Keratinocyte (primary cell): ENCODE measurements at regions not wholly inside any gene's neighbourhood (a gene's known extent, or its start where the extent isn't known, plus 50 kb on each side); places are given as distances from the start of the nearest gene placed in this dataset.

ENCODE experiments used
- DNase-seq: peaks from one replicate; pipeline ENCODE4 v3.0.0-alpha.2; 2011; ENCODE audit warnings: low read depth, missing footprints, low spot score
- FAIRE-seq: peaks from 2 replicates; lab custom pipeline; 2011; peaks lifted over from hg19 to GRCh38; lab: Jason Lieb, UNC
- H2AFZ ChIP-seq: 2 replicates; pipeline ENCODE4 v1.6.0; 2012; ENCODE audit warnings: low read length, control low read depth, inconsistent platforms; ENCODE audit not compliant: control insufficient read depth
- H3K27ac ChIP-seq: 2 replicates; pipeline ENCODE4 v1.5.1; 2011; ENCODE audit warnings: low read length; ENCODE audit not compliant: control insufficient read depth, insufficient read depth
- H3K27me3 ChIP-seq: 3 replicates; pipeline ENCODE4 v1.6.0; 2011; ENCODE audit warnings: low read length; ENCODE audit not compliant: control insufficient read depth, insufficient read depth; ENCODE audit errors: extremely low read depth
- H3K36me3 ChIP-seq, 2 experiments: 2 replicates in 1 of 2; 3 replicates in 1 of 2; pipeline ENCODE4 v1.5.1; 2011; ENCODE audit warnings: low read length in 2 of 2, mild to moderate bottlenecking in 1 of 2; ENCODE audit not compliant: control insufficient read depth in 2 of 2, insufficient read depth in 2 of 2; ENCODE audit errors: extremely low read depth in 1 of 2
- H3K4me1 ChIP-seq: 3 replicates; pipeline ENCODE4 v1.5.1; 2011; ENCODE audit warnings: low read length; ENCODE audit not compliant: control insufficient read depth, insufficient read depth; ENCODE audit errors: extremely low read depth
- H3K4me2 ChIP-seq: 3 replicates; pipeline ENCODE4 v1.6.0; 2011; ENCODE audit warnings: low read depth, low read length; ENCODE audit not compliant: control insufficient read depth, insufficient read depth; ENCODE audit errors: extremely low read depth
- H3K4me3 ChIP-seq, 3 experiments: fragments of 200-600 bp in 1 of 3; sonication (generic) in 1 of 3; 2 replicates in 2 of 3; 3 replicates in 1 of 3; pipeline ENCODE4 v1.5.1; 2011 to 2016; ENCODE audit warnings: low read length in 3 of 3, mild to moderate bottlenecking in 3 of 3, control low read depth in 2 of 3, inconsistent platforms in 1 of 3, low read depth in 1 of 3, mixed read lengths in 1 of 3, mixed run types in 1 of 3, moderate library complexity in 1 of 3; ENCODE audit not compliant: control insufficient read depth in 2 of 3, insufficient read depth in 2 of 3; ENCODE audit errors: extremely low read depth in 1 of 3
- H3K79me2 ChIP-seq: 2 replicates; pipeline ENCODE4 v1.6.0; 2012; ENCODE audit warnings: low read length; ENCODE audit not compliant: control insufficient read depth, insufficient read depth
- H3K9ac ChIP-seq: 3 replicates; pipeline ENCODE4 v1.6.0; 2011; ENCODE audit warnings: low read length; ENCODE audit not compliant: control insufficient read depth, insufficient read depth; ENCODE audit errors: extremely low read depth
- H3K9me1 ChIP-seq: 3 replicates; pipeline ENCODE4 v1.6.0; 2011; ENCODE audit warnings: low read length; ENCODE audit not compliant: control insufficient read depth, insufficient read depth; ENCODE audit errors: extremely low read depth
- H3K9me3 ChIP-seq: 2 replicates; pipeline ENCODE4 v1.5.1; 2012; ENCODE audit warnings: low read depth, low read length; ENCODE audit not compliant: control insufficient read depth
- H4K20me1 ChIP-seq: 3 replicates; pipeline ENCODE4 v1.6.0; 2011; ENCODE audit warnings: low read length; ENCODE audit not compliant: control insufficient read depth, insufficient read depth; ENCODE audit errors: extremely low read depth
- EZH2 ChIP-seq: IDR thresholded peaks from one replicate; pipeline ENCODE4 v1.6.1; 2012; ENCODE audit warnings: inconsistent platforms, mild to moderate bottlenecking, low read length, moderate library complexity
- dilution Hi-C: fragments of 300-500 bp; cut with MboI; formaldehyde crosslinking; loops from one replicate; pipeline ENCODE4 v1.7.0; 2020; ENCODE audit warnings: low sequenced_read_pairs; ENCODE audit not compliant: extremely low pct_ligation_motif_present
- TF ChIP-seq, protein P1 (sequence below), 3 experiments: IDR thresholded peaks in 1 of 3; conservative IDR thresholded peaks in 1 of 3; optimal IDR thresholded peaks in 1 of 3; 2 replicates in 2 of 3; 3 replicates in 1 of 3; pipeline versions ENCODE3 to v1.5.1; 2011; ENCODE audit warnings: low read length in 3 of 3, mild to moderate bottlenecking in 3 of 3, moderate library complexity in 2 of 3, control low read depth in 1 of 3, inconsistent platforms in 1 of 3; ENCODE audit not compliant: insufficient read depth in 2 of 3; ENCODE audit errors: extremely low read depth in 1 of 3

DNA sequence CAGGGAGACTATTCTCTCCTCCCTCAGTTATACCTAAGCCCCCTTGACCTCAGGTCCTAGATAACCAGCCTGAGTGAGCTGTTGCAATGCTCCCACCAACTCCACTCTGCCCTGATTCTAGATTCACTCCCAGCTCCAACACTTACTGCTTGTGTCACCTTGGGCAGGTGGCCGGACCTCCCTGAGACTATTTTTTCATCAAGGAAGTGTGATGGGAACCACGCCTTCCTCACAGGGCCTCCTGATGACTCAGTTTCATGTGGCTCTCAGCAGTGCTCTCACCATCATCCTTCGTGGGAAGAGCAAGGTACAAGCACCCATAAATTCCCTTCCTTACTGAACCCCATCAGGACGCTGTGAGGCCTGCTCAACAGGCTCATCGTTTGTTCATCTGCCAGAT lies 925.8 kb upstream of the ZNF722 start:
- DNase-seq (no peak), FAIRE-seq (no peak)
- no peaks in the 10 kb centered on the region for H3K27me3 ChIP-seq
- no peak overlapping the region for H2AFZ ChIP-seq
- no peak overlapping the region for H3K4me2 ChIP-seq
- TF ChIP-seq, protein P1, sequence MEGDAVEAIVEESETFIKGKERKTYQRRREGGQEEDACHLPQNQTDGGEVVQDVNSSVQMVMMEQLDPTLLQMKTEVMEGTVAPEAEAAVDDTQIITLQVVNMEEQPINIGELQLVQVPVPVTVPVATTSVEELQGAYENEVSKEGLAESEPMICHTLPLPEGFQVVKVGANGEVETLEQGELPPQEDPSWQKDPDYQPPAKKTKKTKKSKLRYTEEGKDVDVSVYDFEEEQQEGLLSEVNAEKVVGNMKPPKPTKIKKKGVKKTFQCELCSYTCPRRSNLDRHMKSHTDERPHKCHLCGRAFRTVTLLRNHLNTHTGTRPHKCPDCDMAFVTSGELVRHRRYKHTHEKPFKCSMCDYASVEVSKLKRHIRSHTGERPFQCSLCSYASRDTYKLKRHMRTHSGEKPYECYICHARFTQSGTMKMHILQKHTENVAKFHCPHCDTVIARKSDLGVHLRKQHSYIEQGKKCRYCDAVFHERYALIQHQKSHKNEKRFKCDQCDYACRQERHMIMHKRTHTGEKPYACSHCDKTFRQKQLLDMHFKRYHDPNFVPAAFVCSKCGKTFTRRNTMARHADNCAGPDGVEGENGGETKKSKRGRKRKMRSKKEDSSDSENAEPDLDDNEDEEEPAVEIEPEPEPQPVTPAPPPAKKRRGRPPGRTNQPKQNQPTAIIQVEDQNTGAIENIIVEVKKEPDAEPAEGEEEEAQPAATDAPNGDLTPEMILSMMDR (optimal IDR thresholded peaks at IDR 0.05 in 1 of 3, IDR thresholded peaks at IDR 0.05 in 1 of 3, conservative IDR thresholded peaks at IDR 0.05 in 1 of 3; ENCODE audit: extremely low read depth in 1 of 3, insufficient read depth in 2 of 3, low read length in 3 of 3), result no peak
- TF ChIP-seq EZH2, result no peak
- H3K9me3 ChIP-seq, result peaks cover 7% of the 10 kb centered on the region
- no peak overlapping the region for H3K4me3 ChIP-seq
- dilution Hi-C loops, result no loop called here
- no peaks in the 10 kb centered on the region for H4K20me1 ChIP-seq
- no peaks in the 10 kb centered on the region for H3K4me1 ChIP-seq
- H3K27ac ChIP-seq, result no peak overlapping the region
- H3K79me2 ChIP-seq, result no peaks in the 10 kb centered on the region
- H3K9me1 ChIP-seq, result no peaks in the 10 kb centered on the region
- no peak overlapping the region for H3K9ac ChIP-seq
- H3K36me3 ChIP-seq, result no peaks in the 10 kb centered on the region

DNA sequence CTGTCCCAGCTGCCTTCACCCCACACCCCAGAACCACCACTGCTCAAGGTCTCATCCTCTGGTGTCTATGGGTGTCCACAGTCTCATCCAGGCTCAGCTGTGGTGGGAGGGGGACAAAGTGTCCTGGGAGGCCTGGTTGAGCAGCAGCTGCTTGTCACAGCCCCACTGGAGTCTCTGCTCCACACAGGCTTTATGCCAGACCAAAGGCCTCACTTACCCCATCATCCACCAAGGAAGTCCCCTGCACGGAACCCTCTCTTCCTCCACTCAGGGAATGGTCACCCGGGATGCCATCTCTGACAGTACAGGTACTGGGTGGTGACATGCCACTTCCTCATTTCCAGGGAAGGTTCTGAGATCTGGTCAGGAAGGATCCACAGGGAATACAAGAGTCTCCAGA lies 925.4 kb upstream of the ZNF722 start:
- no peak for FAIRE-seq
- Histone ChIP-seq H3K4me2 (no peak overlapping the region), H3K27ac (no peak overlapping the region), H3K36me3 (no peaks in the 10 kb centered on the region), H3K79me2 (no peaks in the 10 kb centered on the region), H3K4me1 (no peaks in the 10 kb centered on the region), H3K9ac (no peak overlapping the region), H3K9me3 (peaks cover 6% of the 10 kb centered on the region), H3K9me1 (no peaks in the 10 kb centered on the region), H2AFZ (no peak overlapping the region), H3K27me3 (no peaks in the 10 kb centered on the region), H4K20me1 (no peaks in the 10 kb centered on the region), H3K4me3 (no peak overlapping the region)
- dilution Hi-C loops, result no loop called here
- no peak for DNase-seq
- TF ChIP-seq, protein P1 (optimal IDR thresholded peaks at IDR 0.05 in 1 of 3, IDR thresholded peaks at IDR 0.05 in 1 of 3, conservative IDR thresholded peaks at IDR 0.05 in 1 of 3; ENCODE audit: extremely low read depth in 1 of 3, insufficient read depth in 2 of 3, low read length in 3 of 3), result no peak
- TF ChIP-seq EZH2, result no peak
